IPS-18a (cell line): ENCODE measurements at regions not wholly inside any gene's neighbourhood (a gene's known extent, or its start where the extent isn't known, plus 50 kb on each side); places are given as distances from the start of the nearest gene placed in this dataset.

ENCODE experiments used
- H3K27ac ChIP-seq: one replicate; pipeline ENCODE4 v1.5.1; 2013; ENCODE audit warnings: low read length
- H3K27me3 ChIP-seq: one replicate; pipeline ENCODE4 v1.6.1; 2013; ENCODE audit warnings: mild to moderate bottlenecking, low read length; ENCODE audit not compliant: control insufficient read depth, insufficient read depth
- H3K36me3 ChIP-seq: one replicate; pipeline ENCODE4 v1.6.1; 2013; ENCODE audit warnings: low read depth, low read length; ENCODE audit not compliant: control insufficient read depth
- H3K4me1 ChIP-seq: one replicate; pipeline ENCODE4 v1.6.1; 2013; ENCODE audit warnings: low read depth, low read length; ENCODE audit not compliant: control insufficient read depth
- H3K4me3 ChIP-seq: one replicate; pipeline ENCODE4 v1.5.1; 2013; ENCODE audit warnings: low read length
- H3K9ac ChIP-seq: one replicate; pipeline ENCODE4 v1.6.1; 2013; ENCODE audit warnings: mild to moderate bottlenecking, low read length, moderate library complexity
- H3K9me3 ChIP-seq: one replicate; pipeline ENCODE4 v1.6.1; 2013; ENCODE audit warnings: low read depth, low read length; ENCODE audit not compliant: control insufficient read depth

DNA sequence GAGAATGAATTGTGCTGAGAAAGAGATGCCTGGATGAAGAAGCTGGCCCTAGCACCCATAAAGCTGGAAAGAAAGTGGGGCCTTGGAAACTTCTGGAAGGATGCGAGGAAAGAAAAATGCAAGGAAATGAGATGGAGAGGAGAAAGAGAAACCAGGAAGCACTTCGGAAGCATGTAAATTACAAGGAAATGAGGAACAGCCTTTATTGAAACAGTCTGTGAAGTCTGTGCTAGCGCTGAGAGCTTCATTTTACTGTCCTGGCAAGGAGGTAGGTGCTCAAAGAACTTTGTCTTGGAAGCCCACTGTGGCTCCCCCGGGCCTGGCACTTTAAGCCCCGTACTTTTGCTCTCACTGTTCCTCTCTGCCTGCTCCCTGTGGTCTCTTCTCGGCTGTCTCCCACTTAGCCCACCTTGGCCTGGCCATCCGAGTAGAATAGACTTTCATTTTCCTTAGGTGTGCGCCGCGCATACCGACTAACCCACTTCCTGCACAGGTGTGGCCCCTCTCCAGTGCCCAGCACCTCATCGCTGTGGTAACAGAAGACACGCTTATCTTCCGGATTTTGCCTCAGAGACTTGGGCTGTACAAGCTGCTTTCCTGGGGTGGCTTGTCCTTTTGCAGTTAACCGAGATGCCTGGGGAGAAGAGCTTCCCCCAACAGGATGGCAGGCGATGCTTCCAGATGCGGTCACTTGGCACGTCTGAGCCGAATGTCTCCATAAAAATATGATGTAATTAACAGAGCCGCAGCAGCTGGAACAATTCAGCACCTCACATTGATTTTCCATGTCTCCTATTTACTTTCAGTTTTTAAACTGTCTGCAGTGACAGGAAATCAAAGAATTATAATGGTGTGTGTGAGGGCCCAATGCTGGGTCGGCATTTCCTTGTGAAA is 199.6 kb downstream of the HRH4 start:
- Histone ChIP-seq H3K9ac (no peak overlapping the region), H3K4me3 (no peak overlapping the region), H3K36me3 (no peaks in the 10 kb centered on the region), H3K4me1 (no peaks in the 10 kb centered on the region), H3K27ac (no peak overlapping the region), H3K27me3 (no peaks in the 10 kb centered on the region), H3K9me3 (no peaks in the 10 kb centered on the region)

GRCh38 chr18:24660956-24661355 is 200.5 kb downstream of the HRH4 start:
- H3K27ac ChIP-seq = no peak overlapping the region

DNA sequence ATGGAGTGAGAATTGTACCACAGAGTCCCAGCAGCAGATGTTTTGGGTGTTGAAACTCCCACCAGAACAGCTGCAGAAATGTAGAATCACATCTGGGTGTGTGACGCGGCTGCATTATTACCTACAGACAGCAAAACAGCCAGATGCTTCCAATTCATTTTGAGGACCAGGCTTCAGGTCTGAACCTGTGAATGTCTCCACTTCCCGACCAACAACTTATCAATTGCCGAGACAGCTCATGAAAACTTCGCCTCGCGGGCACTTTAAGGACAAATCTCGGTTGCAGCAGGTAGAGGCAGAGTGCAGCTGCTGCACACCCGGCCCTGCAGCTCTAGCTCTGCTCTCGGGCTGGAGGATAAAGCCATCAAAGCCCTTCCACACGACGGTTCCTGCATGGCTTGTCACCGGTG is 202.0 kb downstream of the HRH4 start:
- Histone ChIP-seq H3K27ac (no peak overlapping the region), H3K9ac (no peak overlapping the region), H3K27me3 (no peaks in the 10 kb centered on the region), H3K9me3 (no peaks in the 10 kb centered on the region), H3K36me3 (no peaks in the 10 kb centered on the region), H3K4me1 (no peaks in the 10 kb centered on the region), H3K4me3 (no peak overlapping the region)

More at GRCh38 chr18:24660956-24661355, 200.5 kb downstream of the HRH4 start:
- H3K4me3 ChIP-seq = no peak overlapping the region
- no peaks in the 10 kb centered on the region for H3K27me3 ChIP-seq
- H3K36me3 ChIP-seq = no peaks in the 10 kb centered on the region
- no peak overlapping the region for H3K9ac ChIP-seq
- H3K4me1 ChIP-seq = no peaks in the 10 kb centered on the region
- no peaks in the 10 kb centered on the region for H3K9me3 ChIP-seq

DNA sequence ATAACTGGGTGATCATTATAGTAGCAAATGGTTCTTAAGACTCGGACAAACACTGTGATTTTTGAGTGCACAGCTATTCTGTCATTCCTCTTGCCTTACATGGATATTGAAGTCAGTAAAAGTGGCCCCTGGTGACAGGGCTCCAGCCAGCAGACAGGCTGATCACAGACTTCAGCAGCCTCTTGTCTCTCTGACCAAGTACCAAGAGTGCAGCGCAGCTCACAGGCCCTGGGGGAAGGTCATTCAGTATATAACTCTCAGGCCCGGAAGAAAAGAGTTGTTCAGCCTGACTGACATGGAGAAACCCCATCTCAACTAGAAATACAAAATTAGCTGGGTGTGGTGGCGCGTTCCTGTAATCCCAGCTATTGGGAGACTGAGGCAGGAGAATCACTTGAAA is 202.6 kb downstream of the HRH4 start:
- H3K4me1 ChIP-seq = no peaks in the 10 kb centered on the region
- H3K9ac ChIP-seq = no peak overlapping the region
- no peak overlapping the region for H3K27ac ChIP-seq
- no peaks in the 10 kb centered on the region for H3K36me3 ChIP-seq
- no peak overlapping the region for H3K4me3 ChIP-seq
- no peaks in the 10 kb centered on the region for H3K9me3 ChIP-seq
- H3K27me3 ChIP-seq = no peaks in the 10 kb centered on the region

DNA sequence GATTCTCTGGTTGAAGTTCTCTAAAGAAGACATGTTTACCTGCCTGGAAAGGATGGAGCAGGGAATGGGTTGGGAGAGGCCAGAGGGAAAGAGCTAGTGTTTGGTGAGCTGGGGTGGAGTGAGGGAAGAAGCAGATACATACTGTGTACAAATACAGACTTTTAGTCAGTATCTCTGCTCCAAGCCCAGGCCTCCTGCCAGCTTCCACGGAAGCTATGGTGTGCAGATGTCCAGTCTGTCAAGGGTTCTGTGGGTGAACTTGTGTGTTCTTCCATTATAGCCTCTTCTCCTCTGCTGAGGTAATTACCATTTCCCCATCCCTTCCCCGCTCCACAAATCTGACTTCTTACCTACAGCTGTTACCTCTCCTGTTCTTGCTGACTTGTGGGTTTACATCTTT is 208.6 kb downstream of the HRH4 start:
- H3K27me3 ChIP-seq = no peaks in the 10 kb centered on the region
- no peaks in the 10 kb centered on the region for H3K36me3 ChIP-seq
- no peak overlapping the region for H3K27ac ChIP-seq
- no peak overlapping the region for H3K9ac ChIP-seq
- no peaks in the 10 kb centered on the region for H3K9me3 ChIP-seq
- no peaks in the 10 kb centered on the region for H3K4me1 ChIP-seq
- H3K4me3 ChIP-seq = no peak overlapping the region

- H3K4me1 ChIP-seq = no peaks in the 10 kb centered on the region
- H3K27me3 ChIP-seq = no peaks in the 10 kb centered on the region
- H3K9ac ChIP-seq = no peak overlapping the region
- H3K9me3 ChIP-seq = no peaks in the 10 kb centered on the region
- H3K36me3 ChIP-seq = no peaks in the 10 kb centered on the region
- no peak overlapping the region for H3K4me3 ChIP-seq
- no peak overlapping the region for H3K27ac ChIP-seq
Measured at GRCh38 chr18:24669502-24669901, 209.1 kb downstream of the HRH4 start.

DNA sequence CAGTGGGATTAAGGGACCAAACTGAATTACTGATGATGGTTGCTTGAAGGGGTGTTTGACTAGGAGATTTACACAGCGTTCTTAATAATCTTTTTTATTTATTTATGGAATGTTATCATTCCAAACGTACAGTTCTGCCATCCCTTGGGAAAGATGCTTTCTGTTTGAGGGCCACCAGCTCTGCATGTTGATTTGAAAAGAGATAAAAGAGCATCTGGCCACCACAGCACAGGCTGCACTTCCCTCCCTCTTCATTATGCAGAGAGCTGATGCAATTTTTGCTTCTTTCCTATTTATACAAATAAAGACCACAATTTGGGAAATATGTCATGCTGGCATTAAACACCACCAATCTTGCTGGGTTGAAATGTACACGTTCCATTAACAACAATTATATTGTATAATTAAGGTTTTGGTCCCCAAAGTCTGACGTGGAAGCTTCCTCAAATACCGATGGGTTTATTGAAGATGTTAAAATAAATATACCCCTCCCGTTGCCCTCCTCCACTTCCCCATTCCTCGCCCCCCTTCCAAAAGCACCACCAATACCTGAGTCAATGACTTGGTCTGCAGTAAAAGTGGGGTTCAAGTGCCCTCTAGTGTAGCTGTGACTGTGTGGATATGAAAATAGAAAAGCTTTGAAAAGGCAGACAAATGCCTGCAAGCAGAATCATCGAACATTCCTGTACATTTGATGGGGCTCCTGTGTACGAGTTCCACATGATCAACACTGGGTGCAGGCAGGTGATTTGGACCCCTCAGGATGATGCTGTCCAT is 211.9 kb downstream of the HRH4 start:
- H3K9me3 ChIP-seq = no peaks in the 10 kb centered on the region
- no peak overlapping the region for H3K27ac ChIP-seq
- H3K27me3 ChIP-seq = no peaks in the 10 kb centered on the region
- H3K9ac ChIP-seq = no peak overlapping the region
- H3K4me3 ChIP-seq = no peak overlapping the region
- no peaks in the 10 kb centered on the region for H3K4me1 ChIP-seq
- H3K36me3 ChIP-seq = no peaks in the 10 kb centered on the region

GRCh38 chr18:24674200-24674599 is 213.8 kb downstream of the HRH4 start:
- Histone ChIP-seq H3K9me3 (no peaks in the 10 kb centered on the region), H3K4me3 (no peak overlapping the region), H3K36me3 (no peaks in the 10 kb centered on the region), H3K27ac (no peak overlapping the region), H3K4me1 (no peaks in the 10 kb centered on the region), H3K9ac (no peak overlapping the region), H3K27me3 (no peaks in the 10 kb centered on the region)

DNA sequence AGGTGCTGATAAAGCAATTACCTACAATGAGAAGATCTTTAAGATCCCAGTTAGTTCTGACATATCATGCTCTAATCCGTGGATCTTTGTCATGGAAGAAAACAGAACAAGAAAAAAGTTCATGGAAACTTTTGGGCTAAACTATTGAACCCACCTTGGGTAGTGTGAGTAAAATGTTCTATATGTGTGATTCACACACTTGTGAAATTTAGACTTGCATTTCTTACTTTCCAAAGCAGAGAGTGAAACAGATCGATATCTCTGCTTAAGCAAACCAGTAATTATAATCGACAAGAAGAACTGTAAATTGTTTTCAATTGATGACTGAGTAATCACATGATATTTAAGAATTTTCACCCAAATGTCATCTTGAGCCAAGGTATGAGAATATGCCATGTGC is 214.2 kb downstream of the HRH4 start:
- Histone ChIP-seq H3K4me1 (no peaks in the 10 kb centered on the region), H3K9ac (no peak overlapping the region), H3K27me3 (no peaks in the 10 kb centered on the region), H3K9me3 (no peaks in the 10 kb centered on the region), H3K36me3 (no peaks in the 10 kb centered on the region), H3K4me3 (no peak overlapping the region), H3K27ac (no peak overlapping the region)

GRCh38 chr18:24677011-24677410 is 216.6 kb downstream of the HRH4 start:
- H3K4me1 ChIP-seq = no peaks in the 10 kb centered on the region
- no peak overlapping the region for H3K4me3 ChIP-seq
- H3K9ac ChIP-seq = no peak overlapping the region
- H3K27me3 ChIP-seq = no peaks in the 10 kb centered on the region
- H3K36me3 ChIP-seq = no peaks in the 10 kb centered on the region
- H3K9me3 ChIP-seq = no peaks in the 10 kb centered on the region
- no peak overlapping the region for H3K27ac ChIP-seq

- no peak overlapping the region for H3K27ac ChIP-seq
- no peaks in the 10 kb centered on the region for H3K4me1 ChIP-seq
- H3K9me3 ChIP-seq = no peaks in the 10 kb centered on the region
Measured at GRCh38 chr18:24678107-24678506, 217.7 kb downstream of the HRH4 start.

More at GRCh38 chr18:24678107-24678506, 217.7 kb downstream of the HRH4 start:
- Histone ChIP-seq H3K27me3 (no peaks in the 10 kb centered on the region), H3K36me3 (no peaks in the 10 kb centered on the region), H3K9ac (no peak overlapping the region), H3K4me3 (no peak overlapping the region)
